Non-pigmented ciliary epithelial cell (primary cell): ENCODE measurements at regions not wholly inside any gene's neighbourhood (a gene's known extent, or its start where the extent isn't known, plus 50 kb on each side); places are given as distances from the start of the nearest gene placed in this dataset.

Experiments used
- DNase-seq: peaks from one replicate; pipeline ENCODE4 v3.0.0-alpha.2; 2010; ENCODE audit warnings: low read depth

DNA sequence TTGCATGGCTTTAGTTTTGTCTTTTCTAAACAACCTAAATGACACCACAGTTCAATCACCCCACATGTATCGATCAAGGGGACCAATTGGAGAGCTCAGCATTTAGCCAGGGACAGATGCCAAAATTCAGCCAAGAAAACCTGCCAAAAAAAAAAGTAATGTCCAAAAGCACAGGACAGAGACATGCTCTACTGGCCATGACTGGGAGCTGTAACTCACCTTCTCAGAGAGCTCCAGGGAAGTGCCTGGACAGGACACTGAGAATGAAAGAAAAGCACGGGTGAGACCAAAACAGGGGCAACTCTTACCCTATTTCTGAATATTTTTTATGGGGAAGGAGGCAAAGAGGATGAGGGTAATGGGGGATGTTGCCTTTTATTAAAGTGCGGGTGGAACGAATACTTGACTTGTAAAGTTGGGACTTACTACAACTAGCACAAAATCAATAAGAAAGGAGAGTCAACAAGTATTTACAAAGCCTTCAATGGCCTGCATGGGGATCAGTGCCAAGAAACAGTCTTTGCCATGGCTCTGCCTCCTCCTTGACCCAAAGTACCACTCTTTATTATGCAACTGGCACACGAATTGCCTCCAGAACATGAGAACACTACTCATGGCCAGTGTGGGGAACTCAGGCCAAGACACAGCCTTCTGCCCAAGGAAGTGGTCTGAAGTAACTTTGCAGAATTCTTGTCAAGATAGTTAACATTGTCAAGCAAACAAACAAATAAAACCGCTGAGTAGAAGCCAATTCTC is 72.9 kb upstream of the HK2 start:
- DNase-seq, result no peak

DNA sequence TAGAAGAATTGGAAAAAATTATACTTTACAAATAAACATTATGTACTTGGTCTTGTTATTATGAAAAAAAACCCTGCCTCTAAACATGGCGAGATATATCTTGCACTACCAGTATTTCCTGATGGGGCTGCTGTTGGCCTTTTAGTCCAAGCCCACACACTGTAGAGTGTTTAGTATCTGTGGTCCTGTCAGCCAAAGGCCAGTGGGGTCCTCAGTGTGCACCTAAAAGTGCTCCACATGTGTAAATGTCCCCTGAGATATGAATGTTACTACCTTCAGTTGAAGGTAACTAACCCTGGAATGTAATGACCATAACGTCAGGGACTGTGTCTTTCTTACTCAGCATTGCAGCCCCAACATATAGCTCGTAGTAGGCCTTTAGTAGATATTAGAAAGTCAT is 71.1 kb upstream of the HK2 start:
- no peak for DNase-seq

DNA sequence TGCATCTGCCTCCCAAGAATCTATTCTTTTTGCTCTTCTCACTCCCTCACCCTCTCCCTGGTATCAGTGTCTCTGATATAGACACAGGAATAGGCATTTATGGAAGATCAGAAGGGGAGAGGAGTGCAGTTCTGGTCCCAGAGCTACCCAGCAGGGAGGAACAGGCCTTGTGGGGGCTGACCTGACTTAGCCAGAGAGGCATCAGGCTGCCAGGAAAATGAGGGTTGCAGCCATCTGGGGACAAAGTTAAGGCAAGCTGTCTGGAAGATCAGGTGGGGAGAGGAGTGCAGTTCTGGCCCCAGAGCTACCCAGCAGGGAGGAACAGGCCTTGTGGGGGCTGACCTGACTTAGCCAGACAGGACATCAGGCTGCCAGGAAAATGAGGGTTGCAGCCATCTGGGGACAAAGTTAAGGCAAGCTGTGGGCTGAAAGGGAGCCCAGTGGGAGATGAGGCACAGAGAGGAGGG is 69.9 kb upstream of the HK2 start:
- no peak for DNase-seq

DNA sequence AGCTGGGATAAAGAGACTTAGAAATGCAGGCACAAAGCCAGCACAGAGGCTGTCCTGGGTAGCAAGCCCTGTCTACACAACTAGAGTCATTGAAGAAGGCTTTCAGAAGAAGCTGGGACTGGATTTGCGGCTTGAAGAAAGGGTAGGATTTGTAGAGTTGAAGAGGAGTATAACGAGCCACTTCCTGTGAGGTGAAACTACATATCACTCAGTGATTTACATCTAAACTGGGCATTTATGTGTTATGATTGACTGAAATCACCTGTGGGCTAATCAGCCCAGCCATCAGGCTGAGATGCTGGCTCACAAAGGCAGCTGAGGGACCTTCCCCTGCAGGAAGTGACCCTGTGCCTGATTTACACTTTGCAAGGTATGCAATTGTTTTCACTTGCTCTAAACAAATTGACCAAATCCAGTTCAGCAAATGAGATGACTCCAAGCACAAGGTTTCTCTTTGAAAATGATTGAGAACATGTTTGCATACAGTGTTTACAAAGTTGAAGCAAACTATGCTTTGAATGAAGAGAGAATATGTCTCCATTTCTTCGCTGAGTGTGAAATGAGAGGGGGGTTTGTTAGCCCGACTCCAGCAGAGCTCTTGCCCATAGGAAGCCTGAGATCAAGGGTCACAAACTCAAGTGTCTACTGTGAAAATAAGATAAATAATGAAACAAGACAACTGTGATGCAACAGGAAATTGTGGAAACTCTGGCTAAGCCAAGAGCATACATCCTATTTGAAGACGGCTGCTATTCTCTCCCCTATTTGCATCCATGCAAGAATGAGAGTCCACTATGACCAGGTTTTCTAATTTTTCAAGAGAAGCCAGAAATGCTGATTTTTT is 69.3 kb upstream of the HK2 start:
- DNase-seq, result no peak

DNA sequence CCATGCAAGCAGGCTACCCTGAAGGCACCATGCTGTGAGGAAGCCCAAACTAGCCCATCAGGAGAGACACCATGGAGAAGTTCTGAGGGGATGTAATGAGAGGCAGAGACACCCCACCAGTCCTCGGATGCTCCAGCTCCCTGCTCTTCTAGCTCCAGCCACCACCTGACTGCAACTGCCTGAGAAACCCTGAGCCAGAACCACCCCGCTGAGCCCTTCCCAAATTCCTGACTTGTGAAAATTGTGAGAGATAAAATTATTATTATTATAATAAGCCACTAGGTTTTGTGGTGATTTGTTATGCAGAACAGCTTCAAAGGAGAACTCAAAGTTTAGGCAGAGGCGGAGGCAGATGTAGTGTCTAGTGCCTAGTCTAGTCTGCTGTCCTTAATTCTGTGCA is 67.1 kb upstream of the HK2 start:
- no peak for DNase-seq

DNA sequence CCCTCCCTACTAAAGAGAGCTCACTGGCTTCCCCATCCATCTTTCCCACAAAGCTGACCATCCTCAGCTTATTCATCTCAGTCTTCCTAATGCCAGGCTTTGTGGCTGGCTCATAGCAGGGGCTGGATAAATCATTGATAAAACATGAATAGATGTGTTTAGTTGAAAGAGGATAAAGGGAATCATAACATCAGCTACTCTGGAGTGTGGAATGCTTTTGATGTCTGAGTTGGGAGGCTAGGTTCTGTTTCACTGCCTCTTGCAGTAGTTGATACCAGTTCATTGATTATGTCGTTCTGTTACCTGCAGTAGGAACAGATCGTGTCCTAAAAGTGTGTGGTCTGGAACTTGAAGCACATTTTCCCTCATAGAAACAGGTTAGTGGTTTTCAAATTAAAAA is 66.3 kb upstream of the HK2 start:
- DNase-seq, result no peak

DNA sequence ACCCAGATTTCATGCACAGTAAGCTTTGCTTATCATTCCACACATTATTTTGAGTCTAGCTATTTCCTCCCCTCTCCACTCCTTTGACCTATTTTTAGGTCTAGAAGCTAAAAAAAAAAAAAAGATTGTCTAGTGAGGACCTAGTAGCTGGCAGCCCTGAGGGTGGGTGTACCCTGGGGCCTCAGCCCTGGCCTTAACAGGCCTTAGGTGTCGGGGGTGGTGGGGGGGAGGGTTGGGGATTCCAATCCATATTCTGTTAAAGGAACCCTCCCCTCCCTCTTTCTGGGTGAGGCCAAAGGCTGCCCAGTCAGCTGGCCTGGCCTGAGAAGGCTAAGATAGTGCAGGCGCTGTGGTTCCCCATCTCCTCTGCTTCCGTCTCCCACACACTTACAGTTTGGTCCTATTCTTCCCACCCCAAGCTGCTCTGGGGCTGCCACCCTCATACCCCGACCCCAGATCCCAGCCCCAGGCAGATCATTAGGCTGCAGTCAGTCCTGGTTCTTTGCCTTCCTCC is 65.5 kb upstream of the HK2 start:
- DNase-seq, result peak; percentile 27

DNA sequence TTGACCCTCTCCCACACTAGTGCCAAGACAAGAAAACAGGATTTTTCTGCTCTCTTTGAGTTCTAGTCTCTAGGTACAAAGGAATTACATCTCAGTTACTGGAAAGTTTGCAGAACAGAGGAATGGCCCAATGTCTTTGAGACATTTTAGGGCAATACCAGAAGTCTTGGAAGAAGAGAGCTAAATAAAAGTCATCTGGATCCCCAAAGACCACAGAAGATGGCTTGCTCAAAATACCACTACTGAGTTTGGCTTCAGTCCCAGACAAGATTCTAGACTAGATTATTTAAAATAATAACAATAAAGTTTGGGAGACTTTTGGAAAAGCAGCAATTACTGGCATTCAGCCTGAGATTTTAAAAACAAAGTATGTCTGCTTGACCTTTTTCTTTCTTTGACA is 61.9 kb upstream of the HK2 start:
- no peak for DNase-seq

DNA sequence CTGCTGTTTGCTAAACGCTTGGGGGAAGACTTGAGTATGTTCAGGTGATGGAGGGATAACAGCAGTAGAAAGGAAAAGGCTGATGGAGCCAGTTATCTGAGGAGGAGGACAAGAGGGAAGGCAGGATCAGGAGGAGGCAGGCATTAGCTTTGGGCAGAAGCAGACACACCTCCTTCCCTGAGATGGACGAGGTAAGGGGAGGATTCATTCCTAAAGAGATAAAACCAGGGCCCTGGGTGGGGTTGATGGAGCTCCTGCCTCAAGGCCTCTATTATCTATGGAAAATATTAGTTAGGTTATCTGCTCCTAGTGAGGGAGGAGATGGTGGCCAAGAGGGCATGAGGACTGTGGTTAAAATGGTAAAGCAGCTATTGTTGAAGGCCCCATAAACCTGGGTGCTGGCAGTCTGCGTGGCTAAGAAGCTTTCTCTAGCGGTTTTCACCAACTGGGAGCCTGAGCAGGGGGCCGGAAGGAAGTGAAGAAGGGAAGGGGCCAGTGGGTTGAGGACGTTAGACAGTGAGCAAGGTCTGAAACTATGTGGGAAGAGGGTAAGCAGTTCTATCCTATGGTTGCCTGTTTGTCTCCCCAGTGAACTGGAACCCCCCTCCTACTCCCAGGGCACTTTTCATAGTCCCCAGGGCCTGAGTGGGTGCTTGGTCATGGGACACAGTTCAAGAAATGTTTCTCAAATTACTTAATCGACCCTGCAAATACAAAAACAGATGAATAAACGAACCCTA is 56.6 kb upstream of the HK2 start:
- no peak for DNase-seq

DNA sequence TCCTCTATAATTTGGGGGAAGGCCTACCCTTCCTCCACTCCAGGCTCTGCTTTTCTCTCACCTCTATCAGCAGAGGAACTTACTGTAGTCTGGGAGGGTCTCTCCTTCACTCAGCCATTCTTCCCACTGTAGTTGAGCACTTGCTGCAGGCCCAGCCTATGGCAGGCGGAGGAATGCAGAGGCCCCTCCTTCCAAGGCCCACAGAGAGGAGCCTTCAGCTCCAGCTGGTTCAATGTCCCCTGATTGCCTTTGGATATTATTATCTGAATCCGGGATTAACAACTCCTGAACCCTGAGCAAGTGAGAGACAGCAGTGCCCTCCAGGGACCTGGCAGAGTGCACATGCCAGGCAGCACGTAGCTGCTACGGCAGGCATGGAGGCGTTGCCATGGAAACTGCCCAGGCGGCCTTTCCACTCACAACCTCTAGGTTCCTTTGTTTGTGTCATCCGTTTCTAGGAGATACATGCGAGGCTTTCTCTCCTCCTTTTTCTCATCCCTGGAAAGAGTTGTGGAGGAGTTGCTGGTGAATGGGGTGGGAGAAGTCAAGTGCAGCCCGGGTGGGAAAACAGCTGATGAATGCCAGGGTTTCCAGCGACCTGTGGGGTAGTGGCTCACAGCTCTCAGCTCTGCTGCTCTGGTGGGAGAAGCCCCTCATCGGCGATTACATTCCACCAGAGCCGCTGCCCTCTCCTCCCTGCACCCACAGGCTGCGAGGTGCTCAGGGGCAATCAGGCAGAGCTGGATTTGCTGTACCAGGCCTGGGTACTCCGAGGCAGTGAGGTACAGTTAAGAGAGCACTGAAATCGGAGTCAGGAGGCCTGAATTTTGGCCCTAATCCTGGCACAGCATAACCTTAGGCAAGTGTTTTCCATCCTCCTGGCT is 55.3 kb upstream of the HK2 start:
- DNase-seq, result no peak

DNA sequence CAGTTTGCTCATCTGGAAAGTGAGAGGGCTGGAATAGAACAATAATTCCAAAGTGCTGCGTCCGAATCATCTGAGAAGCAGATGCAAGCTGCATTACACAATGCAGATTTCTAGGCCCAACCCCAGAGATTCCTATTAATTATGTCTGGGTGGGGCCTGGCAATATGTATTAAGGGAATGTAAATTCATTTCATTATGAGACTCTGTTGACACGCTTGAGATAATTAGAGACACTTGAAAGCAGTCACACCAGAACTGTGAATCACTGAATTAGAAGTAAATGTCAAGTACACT is 54.7 kb upstream of the HK2 start:
- no peak for DNase-seq

DNA sequence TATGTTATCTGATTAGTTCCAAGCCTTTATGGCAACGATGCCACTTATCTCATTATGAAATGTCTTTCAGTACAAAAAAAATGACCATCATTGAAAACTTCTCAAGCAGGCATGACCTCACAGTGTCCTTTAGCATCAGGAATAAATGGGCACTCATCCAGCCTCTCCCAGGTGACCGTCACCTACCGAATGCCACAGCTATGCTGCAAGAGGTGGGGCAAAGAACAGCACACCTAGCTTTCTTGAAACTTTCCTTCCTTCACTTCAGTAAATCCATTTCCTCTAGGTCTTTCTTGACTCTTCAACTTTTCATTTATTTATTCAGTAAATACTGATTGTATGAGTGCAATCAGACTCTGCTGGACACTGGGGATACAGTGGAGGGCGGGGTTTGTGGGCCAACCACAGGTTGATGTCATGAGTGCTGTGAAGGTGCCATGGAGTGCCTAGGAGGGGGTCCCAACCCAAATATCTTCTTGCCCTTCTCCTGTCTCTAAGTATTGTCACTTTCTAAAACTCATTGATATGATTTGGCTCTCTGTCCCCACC is 54.3 kb upstream of the HK2 start:
- no peak for DNase-seq
